CD4-positive, alpha-beta memory T cell (primary cell): ENCODE measurements at regions not wholly inside any gene's neighbourhood (a gene's known extent, or its start where the extent isn't known, plus 50 kb on each side); places are given as distances from the start of the nearest gene placed in this dataset.

Source experiments
- CTCF ChIA-PET: fragments of 350-600 bp; sonication (Branson Sonifier 250); formaldehyde crosslinking; loops from one replicate; lab custom pipeline; 2021; ENCODE audit warnings: inconsistent platforms; ENCODE audit not compliant: partially characterized antibody; lab: Charles Lee
- POLR2A ChIA-PET: fragments of 350-600 bp; sonication (Branson Sonifier 250); formaldehyde crosslinking; loops from one replicate; lab custom pipeline; 2021; ENCODE audit not compliant: partially characterized antibody; lab: Charles Lee
- DNase-seq, 5 donors: peaks; one replicate each; pipeline versions ENCODE4 v3.0.0 to v3.0.0-alpha.2; 2020 to 2022; ENCODE audit warnings: mixed read lengths in 1 of 5
- H3K27ac ChIP-seq: one replicate; pipeline ENCODE4 v1.7.0; 2013; ENCODE audit warnings: low read depth, low read length
- H3K27me3 ChIP-seq: 2 replicates; pipeline ENCODE4 v1.7.0; 2013; ENCODE audit warnings: mild to moderate bottlenecking, low read length, moderate library complexity; ENCODE audit not compliant: insufficient read depth
- H3K36me3 ChIP-seq: 2 replicates; pipeline ENCODE4 v1.7.0; 2013; ENCODE audit warnings: mild to moderate bottlenecking, low read length, moderate library complexity; ENCODE audit not compliant: insufficient read depth
- H3K4me1 ChIP-seq: 2 replicates; pipeline ENCODE4 v1.7.0; 2013; ENCODE audit warnings: mild to moderate bottlenecking, low read length, moderate library complexity; ENCODE audit not compliant: insufficient read depth
- H3K4me3 ChIP-seq, 2 donors: one replicate each; pipeline ENCODE4 v1.7.0; 2013; ENCODE audit warnings: low read length in 2 of 2, mild to moderate bottlenecking in 1 of 2
- H3K9me3 ChIP-seq, 2 donors: one replicate each; pipeline ENCODE4 v1.7.0; 2013; ENCODE audit warnings: low read length in 2 of 2, control low read depth in 1 of 2; ENCODE audit not compliant: control insufficient read depth in 1 of 2
- H3K27ac Mint-ChIP-seq, 7 donors: one replicate each; pipeline ENCODE4 v1.8.0; 2020 to 2021; ENCODE audit warnings: mixed read lengths in 7 of 7, mild to moderate bottlenecking in 6 of 7, inconsistent platforms in 3 of 7, moderate library complexity in 3 of 7
- H3K27me3 Mint-ChIP-seq, 2 donors: one replicate each; pipeline ENCODE4 v1.8.0; 2020 to 2021; ENCODE audit warnings: mixed read lengths in 2 of 2
- H3K36me3 Mint-ChIP-seq, 2 donors: one replicate each; pipeline ENCODE4 v1.8.0; 2020 to 2021; ENCODE audit warnings: mixed read lengths in 2 of 2, inconsistent platforms in 1 of 2, mild to moderate bottlenecking in 1 of 2
- H3K4me1 Mint-ChIP-seq, 4 donors: one replicate each; pipeline ENCODE4 v1.8.0; 2020 to 2021; ENCODE audit warnings: mixed read lengths in 4 of 4, mild to moderate bottlenecking in 1 of 4
- H3K4me3 Mint-ChIP-seq, 8 donors: one replicate each; pipeline ENCODE4 v1.8.0; 2020 to 2021; ENCODE audit warnings: mixed read lengths in 8 of 8, mild to moderate bottlenecking in 7 of 8, moderate library complexity in 6 of 8, inconsistent platforms in 3 of 8
- H3K9me3 Mint-ChIP-seq, 8 donors: one replicate each; pipeline ENCODE4 v1.8.0; 2020 to 2021; ENCODE audit warnings: mixed read lengths in 8 of 8, mild to moderate bottlenecking in 5 of 8, inconsistent platforms in 3 of 8, moderate library complexity in 1 of 8
- intact Hi-C: fragments of 100-400 bp; cut with micrococcal nuclease; formaldehyde crosslinking; loops from one replicate; pipeline ENCODE4 v1.15.1; 2023

GRCh38 chr16:86096850-86097249 is 197.9 kb downstream of the IRF8 start:
- H3K4me1 ChIP-seq: no peaks in the 10 kb centered on the region
- Mint-ChIP-seq H3K27ac (no peak overlapping the region), H3K9me3 (no peaks in the 10 kb centered on the region), H3K4me1 (no peaks in the 10 kb centered on the region), H3K4me3 (no peak overlapping the region), H3K36me3 (no peaks in the 10 kb centered on the region), H3K27me3 (peaks cover 0 to 3% of the 10 kb centered on the region in 2 donors)
- no peaks in the 10 kb centered on the region for H3K27me3 ChIP-seq
- no peak for DNase-seq
- CTCF ChIA-PET: no interaction called here
- no peak overlapping the region for H3K27ac ChIP-seq
- no peaks in the 10 kb centered on the region for H3K36me3 ChIP-seq
- H3K9me3 ChIP-seq: no peaks in the 10 kb centered on the region
- POLR2A ChIA-PET: no interaction called here
- no peak overlapping the region for H3K4me3 ChIP-seq
- intact Hi-C loops: no loop called here

DNA sequence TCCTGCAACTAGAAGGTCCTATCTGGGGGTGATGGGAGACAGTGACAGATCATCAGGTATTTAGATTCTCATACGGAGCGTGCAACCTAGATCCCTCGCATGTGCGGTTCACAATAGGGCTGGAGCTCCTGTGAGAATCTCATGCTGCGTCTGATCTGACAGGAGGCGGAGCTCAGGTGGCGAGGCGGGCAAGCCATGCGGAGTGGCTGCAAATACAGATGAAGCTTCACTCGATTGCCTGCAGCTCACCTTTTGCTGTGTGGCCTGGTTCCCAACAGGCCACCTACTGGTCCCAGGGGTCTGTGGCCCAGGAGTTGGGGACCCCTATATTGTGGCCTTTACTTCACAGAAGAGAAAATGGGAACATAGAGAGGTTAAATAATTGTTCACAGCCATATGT is 200.4 kb downstream of the IRF8 start:
- no peak for DNase-seq
- Mint-ChIP-seq H3K27ac (no peak overlapping the region), H3K4me1 (no peaks in the 10 kb centered on the region), H3K36me3 (no peaks in the 10 kb centered on the region), H3K27me3 (peaks cover 2 to 6% of the 10 kb centered on the region in 2 donors), H3K4me3 (no peak overlapping the region), H3K9me3 (peaks cover 0 to 1% (median 0%) of the 10 kb centered on the region in 8 donors)
- POLR2A ChIA-PET: no interaction called here
- Histone ChIP-seq H3K36me3 (no peaks in the 10 kb centered on the region), H3K27ac (no peak overlapping the region), H3K4me1 (no peaks in the 10 kb centered on the region), H3K27me3 (no peaks in the 10 kb centered on the region), H3K9me3 (no peaks in the 10 kb centered on the region), H3K4me3 (no peak overlapping the region)
- CTCF ChIA-PET: no interaction called here
- intact Hi-C loops: no loop called here

- DNase-seq: no peak
- Mint-ChIP-seq H3K27me3 (peaks cover 2 to 6% of the 10 kb centered on the region in 2 donors), H3K9me3 (peaks cover 0 to 1% (median 0%) of the 10 kb centered on the region in 8 donors), H3K4me3 (no peak overlapping the region), H3K36me3 (no peaks in the 10 kb centered on the region), H3K4me1 (no peaks in the 10 kb centered on the region), H3K27ac (no peak overlapping the region)
- Histone ChIP-seq H3K4me1 (no peaks in the 10 kb centered on the region), H3K9me3 (no peaks in the 10 kb centered on the region), H3K27ac (no peak overlapping the region), H3K27me3 (no peaks in the 10 kb centered on the region), H3K36me3 (no peaks in the 10 kb centered on the region), H3K4me3 (no peak overlapping the region)
- intact Hi-C loops: no loop called here
- ChIA-PET POLR2A (no interaction called here), CTCF (no interaction called here)
These were observed 201.5 kb downstream of the IRF8 start for GRCh38 chr16:86100205-86101136.

- Histone ChIP-seq H3K27me3 (no peaks in the 10 kb centered on the region), H3K36me3 (no peaks in the 10 kb centered on the region), H3K4me1 (no peaks in the 10 kb centered on the region), H3K4me3 (no peak overlapping the region), H3K27ac (no peak overlapping the region), H3K9me3 (no peaks in the 10 kb centered on the region)
- Mint-ChIP-seq H3K4me1 (no peaks in the 10 kb centered on the region), H3K27ac (no peak overlapping the region), H3K4me3 (no peak overlapping the region), H3K27me3 (peaks cover 2 to 6% of the 10 kb centered on the region in 2 donors), H3K9me3 (peaks cover 0 to 1% (median 0%) of the 10 kb centered on the region in 8 donors), H3K36me3 (no peaks in the 10 kb centered on the region)
- CTCF ChIA-PET: no interaction called here
- POLR2A ChIA-PET: interaction anchor here (0.7 kb wide), 1 partner anchor 825 kb away, joined by 3 read pairs; no protein-coding TSS in a partner anchor
- intact Hi-C loops: no loop called here
- no peak for DNase-seq
These were observed 202.4 kb downstream of the IRF8 start for GRCh38 chr16:86101137-86101896.

GRCh38 chr16:86101897-86102157 is 202.9 kb downstream of the IRF8 start:
- H3K36me3 Mint-ChIP-seq: no peaks in the 10 kb centered on the region
- H3K9me3 Mint-ChIP-seq: peaks cover 0 to 1% (median 0%) of the 10 kb centered on the region in 8 donors
- no peaks in the 10 kb centered on the region for H3K9me3 ChIP-seq
- ChIA-PET POLR2A (interaction anchor here (0.7 kb wide), 1 partner anchor 826 kb away, joined by 3 read pairs; no protein-coding TSS in a partner anchor), CTCF (no interaction called here)
- no peak overlapping the region for H3K4me3 Mint-ChIP-seq
- no peaks in the 10 kb centered on the region for H3K27me3 ChIP-seq
- no peak overlapping the region for H3K27ac Mint-ChIP-seq
- intact Hi-C loops: no loop called here
- H3K4me1 ChIP-seq: no peaks in the 10 kb centered on the region
- no peak for DNase-seq
- H3K27ac ChIP-seq: no peak overlapping the region
- no peaks in the 10 kb centered on the region for H3K36me3 ChIP-seq
- peaks cover 2 to 6% of the 10 kb centered on the region in 2 donors for H3K27me3 Mint-ChIP-seq
- H3K4me3 ChIP-seq: no peak overlapping the region
- no peaks in the 10 kb centered on the region for H3K4me1 Mint-ChIP-seq

DNA sequence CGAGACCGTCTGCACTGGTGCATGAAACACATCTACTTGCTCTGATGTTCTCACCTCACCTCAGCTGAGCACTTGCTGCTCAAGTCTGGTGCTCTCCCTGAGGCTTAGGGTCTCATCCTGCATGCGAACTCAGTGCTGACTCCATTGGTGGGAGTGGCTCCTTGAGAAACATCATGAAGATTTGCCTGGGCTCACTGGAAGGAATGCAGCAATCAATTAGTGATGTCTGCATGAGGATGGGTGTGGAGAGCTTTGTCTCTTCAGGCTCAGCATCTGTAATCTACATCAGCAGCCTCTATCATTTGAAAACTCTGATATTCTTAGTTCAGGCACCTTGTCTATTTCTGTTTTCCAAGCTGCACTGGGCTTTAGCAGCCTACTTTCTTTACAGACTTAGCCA is 204.4 kb downstream of the IRF8 start:
- Mint-ChIP-seq H3K4me3 (no peak overlapping the region), H3K4me1 (no peaks in the 10 kb centered on the region), H3K27me3 (peaks cover 2 to 6% of the 10 kb centered on the region in 2 donors), H3K9me3 (peaks cover 0 to 1% (median 0%) of the 10 kb centered on the region in 8 donors), H3K27ac (no peak overlapping the region), H3K36me3 (no peaks in the 10 kb centered on the region)
- Histone ChIP-seq H3K27ac (no peak overlapping the region), H3K27me3 (no peaks in the 10 kb centered on the region), H3K4me3 (no peak overlapping the region), H3K9me3 (no peaks in the 10 kb centered on the region), H3K4me1 (no peaks in the 10 kb centered on the region), H3K36me3 (no peaks in the 10 kb centered on the region)
- no peak for DNase-seq
- ChIA-PET POLR2A (no interaction called here), CTCF (no interaction called here)
- intact Hi-C loops: no loop called here

DNA sequence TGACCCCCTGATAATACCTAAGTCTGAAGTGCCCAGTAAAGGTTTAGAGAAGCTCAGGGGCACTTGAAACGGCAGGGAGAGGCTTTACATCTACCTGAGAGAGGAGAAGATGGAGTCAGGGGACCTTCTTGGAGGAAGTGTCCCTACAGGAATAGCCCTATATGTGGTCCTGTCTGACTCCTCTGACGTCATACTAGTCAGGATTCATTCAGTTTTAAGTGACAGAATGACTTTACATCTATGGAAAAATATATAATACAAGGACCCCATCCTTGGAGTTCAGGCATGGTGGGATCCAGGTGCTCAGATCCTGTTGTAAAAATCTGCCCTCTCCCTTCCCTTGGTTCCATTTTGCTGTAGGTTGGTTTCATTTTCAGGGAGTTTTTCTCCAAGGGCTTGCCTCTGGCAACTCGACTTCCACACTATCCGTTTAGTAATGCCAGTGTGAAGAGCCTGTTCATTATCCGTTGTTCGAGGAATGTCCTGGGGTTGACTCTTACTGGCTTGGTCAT is 205.6 kb downstream of the IRF8 start:
- Mint-ChIP-seq H3K4me3 (no peak overlapping the region), H3K4me1 (no peaks in the 10 kb centered on the region), H3K27ac (no peak overlapping the region), H3K9me3 (peaks cover 0 to 1% (median 0%) of the 10 kb centered on the region in 8 donors), H3K27me3 (peaks cover 2 to 6% of the 10 kb centered on the region in 2 donors), H3K36me3 (no peaks in the 10 kb centered on the region)
- Histone ChIP-seq H3K9me3 (no peaks in the 10 kb centered on the region), H3K36me3 (no peaks in the 10 kb centered on the region), H3K4me1 (no peaks in the 10 kb centered on the region), H3K4me3 (no peak overlapping the region), H3K27me3 (no peaks in the 10 kb centered on the region), H3K27ac (no peak overlapping the region)
- ChIA-PET POLR2A (no interaction called here), CTCF (no interaction called here)
- intact Hi-C loops: no loop called here
- no peak for DNase-seq
